ENCODE measurements at regions not wholly inside any gene's neighbourhood (a gene's known extent, or its start where the extent isn't known, plus 50 kb on each side); places are given as distances from the start of the nearest gene placed in this dataset.

DNA sequence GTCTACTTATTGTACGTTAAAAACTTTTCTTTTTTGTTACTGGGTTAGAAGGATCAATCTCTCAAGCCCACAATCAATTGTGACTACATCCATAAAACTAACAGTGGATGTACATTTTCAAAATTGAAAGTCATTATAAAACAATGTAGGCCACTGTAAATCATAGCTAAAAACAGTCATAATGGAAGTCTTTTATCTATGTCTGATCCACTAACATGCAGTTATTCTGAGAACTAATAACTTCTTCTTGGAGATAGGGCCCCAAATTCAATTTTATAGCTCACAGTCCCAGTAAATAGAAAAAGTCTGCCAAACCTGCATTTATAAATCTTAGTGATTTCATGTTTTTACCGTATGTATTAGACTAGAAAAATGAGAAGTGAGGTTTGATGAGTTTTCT lies 187.3 kb upstream of the MMS22L start (continued):
- TF ChIP-seq CHD7 (IDR thresholded peaks at IDR 0.05; ENCODE audit: insufficient replicate concordance, low read length) (no peak), GABPA (IDR thresholded peaks at IDR 0.05; ENCODE audit: borderline replicate concordance, insufficient read depth, low read length) (no peak), CBX5 (IDR thresholded peaks at IDR 0.05; ENCODE audit: low read depth, low read length) (no peak), FOSL1 (IDR thresholded peaks at IDR 0.05; ENCODE audit: insufficient read depth, low read depth, low read length) (no peak), CTBP2 (IDR thresholded peaks at IDR 0.05; ENCODE audit: borderline replicate concordance, insufficient read depth, insufficient read length, low read length) (no peak), TAF7 (optimal IDR thresholded peaks at IDR 0.05; ENCODE audit: borderline replicate concordance, low read depth, low read length) (no peak), TBP (IDR thresholded peaks at IDR 0.05; ENCODE audit: low read depth, low read length) (no peak)
- TF ChIP-seq, protein P1, sequence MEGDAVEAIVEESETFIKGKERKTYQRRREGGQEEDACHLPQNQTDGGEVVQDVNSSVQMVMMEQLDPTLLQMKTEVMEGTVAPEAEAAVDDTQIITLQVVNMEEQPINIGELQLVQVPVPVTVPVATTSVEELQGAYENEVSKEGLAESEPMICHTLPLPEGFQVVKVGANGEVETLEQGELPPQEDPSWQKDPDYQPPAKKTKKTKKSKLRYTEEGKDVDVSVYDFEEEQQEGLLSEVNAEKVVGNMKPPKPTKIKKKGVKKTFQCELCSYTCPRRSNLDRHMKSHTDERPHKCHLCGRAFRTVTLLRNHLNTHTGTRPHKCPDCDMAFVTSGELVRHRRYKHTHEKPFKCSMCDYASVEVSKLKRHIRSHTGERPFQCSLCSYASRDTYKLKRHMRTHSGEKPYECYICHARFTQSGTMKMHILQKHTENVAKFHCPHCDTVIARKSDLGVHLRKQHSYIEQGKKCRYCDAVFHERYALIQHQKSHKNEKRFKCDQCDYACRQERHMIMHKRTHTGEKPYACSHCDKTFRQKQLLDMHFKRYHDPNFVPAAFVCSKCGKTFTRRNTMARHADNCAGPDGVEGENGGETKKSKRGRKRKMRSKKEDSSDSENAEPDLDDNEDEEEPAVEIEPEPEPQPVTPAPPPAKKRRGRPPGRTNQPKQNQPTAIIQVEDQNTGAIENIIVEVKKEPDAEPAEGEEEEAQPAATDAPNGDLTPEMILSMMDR (IDR thresholded peaks at IDR 0.05; ENCODE audit: control extremely low read depth in 1 of 3, insufficient read depth in 1 of 3, low read depth in 1 of 3, low read length in 3 of 3): no peak
